ENCODE measurements at regions not wholly inside any gene's neighbourhood (a gene's known extent, or its start where the extent isn't known, plus 50 kb on each side); places are given as distances from the start of the nearest gene placed in this dataset.

DNA sequence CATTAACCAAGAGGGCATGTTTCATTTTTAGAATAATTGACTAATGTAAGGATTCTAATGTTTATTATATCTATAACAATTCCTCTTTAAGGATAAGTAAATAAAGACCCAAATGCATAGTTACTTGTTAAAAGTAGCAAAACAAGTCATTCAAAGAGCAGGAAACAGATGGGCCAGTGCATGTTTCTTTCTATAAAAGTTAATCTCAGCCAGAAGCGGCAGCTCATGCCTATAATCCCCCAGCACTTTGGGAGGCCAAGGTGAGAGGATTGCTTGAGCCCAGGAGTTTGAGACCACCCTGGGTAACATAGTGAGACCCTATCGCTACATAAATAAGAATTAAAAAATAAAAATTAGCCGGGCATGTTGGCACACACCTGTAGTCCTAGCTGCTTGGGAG lies 391.0 kb upstream of the RGS6 start:
- Histone ChIP-seq H3K9me3 (peaks cover 4% of the 10 kb centered on the region), H3K36me3 (no peaks in the 10 kb centered on the region), H3K4me1 (ENCODE audit: control insufficient read depth in 1 of 2, insufficient read depth in 1 of 2, low read depth in 1 of 2, low read length in 1 of 2) (peaks cover 6 to 7% of the 10 kb centered on the region in 2 experiments), H3K27me3 (no peaks in the 10 kb centered on the region), H3K27ac (peak overlapping the region; percentile 77), H3K4me3 (ENCODE audit: low read depth in 1 of 2, low read length in 1 of 2) (no peak overlapping the region)
- TF ChIP-seq, protein P1, sequence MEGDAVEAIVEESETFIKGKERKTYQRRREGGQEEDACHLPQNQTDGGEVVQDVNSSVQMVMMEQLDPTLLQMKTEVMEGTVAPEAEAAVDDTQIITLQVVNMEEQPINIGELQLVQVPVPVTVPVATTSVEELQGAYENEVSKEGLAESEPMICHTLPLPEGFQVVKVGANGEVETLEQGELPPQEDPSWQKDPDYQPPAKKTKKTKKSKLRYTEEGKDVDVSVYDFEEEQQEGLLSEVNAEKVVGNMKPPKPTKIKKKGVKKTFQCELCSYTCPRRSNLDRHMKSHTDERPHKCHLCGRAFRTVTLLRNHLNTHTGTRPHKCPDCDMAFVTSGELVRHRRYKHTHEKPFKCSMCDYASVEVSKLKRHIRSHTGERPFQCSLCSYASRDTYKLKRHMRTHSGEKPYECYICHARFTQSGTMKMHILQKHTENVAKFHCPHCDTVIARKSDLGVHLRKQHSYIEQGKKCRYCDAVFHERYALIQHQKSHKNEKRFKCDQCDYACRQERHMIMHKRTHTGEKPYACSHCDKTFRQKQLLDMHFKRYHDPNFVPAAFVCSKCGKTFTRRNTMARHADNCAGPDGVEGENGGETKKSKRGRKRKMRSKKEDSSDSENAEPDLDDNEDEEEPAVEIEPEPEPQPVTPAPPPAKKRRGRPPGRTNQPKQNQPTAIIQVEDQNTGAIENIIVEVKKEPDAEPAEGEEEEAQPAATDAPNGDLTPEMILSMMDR (IDR thresholded peaks at IDR 0.05): no peak

GRCh38 chr14:71541973-71542690 lies 390.1 kb upstream of the RGS6 start:
- H3K4me1 ChIP-seq (ENCODE audit: control insufficient read depth in 1 of 2, insufficient read depth in 1 of 2, low read depth in 1 of 2, low read length in 1 of 2): peaks cover 6 to 7% of the 10 kb centered on the region in 2 experiments
- H3K9me3 ChIP-seq: peaks cover 4% of the 10 kb centered on the region
- peak overlapping the region; percentile 77 for H3K27ac ChIP-seq
- no peaks in the 10 kb centered on the region for H3K36me3 ChIP-seq
- no peak overlapping the region for H3K4me3 ChIP-seq (ENCODE audit: low read depth in 1 of 2, low read length in 1 of 2)
- TF ChIP-seq, protein P1 (IDR thresholded peaks at IDR 0.05): no peak
- no peaks in the 10 kb centered on the region for H3K27me3 ChIP-seq

DNA sequence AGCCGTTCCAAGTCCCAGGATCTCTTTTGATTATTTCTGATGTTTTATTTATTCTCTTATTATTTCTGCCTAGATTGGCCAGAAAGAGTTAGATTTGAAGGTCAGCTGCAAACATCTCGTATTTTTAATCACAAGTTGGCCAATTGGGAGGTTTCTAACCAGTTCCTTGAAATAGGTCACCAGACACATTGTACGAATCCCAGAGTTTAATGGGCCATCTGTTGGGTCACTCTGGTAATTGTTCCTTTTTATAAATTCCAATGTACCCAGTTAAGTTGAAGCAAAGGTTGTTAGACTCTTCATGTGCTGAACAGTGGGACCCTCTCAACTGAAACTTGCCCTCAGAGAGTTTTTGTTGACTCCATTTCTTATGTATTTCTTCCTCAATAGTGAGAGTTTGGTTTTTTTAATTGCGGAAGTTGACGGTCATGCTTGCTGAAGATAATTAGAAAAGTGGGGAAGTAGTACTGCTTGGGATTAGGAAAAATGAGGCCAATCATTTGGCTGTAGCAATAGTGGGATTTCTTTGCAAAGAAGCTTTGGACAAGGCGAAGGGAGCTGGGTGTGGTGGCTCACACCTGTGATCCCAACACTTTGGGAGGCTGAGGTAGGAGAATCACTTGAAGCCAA lies 382.7 kb upstream of the RGS6 start:
- no peaks in the 10 kb centered on the region for H3K9me3 ChIP-seq
- H3K36me3 ChIP-seq: no peaks in the 10 kb centered on the region
- peaks cover 47 to 50% of the 10 kb centered on the region in 2 experiments for H3K4me1 ChIP-seq (ENCODE audit: control insufficient read depth in 1 of 2, insufficient read depth in 1 of 2, low read depth in 1 of 2, low read length in 1 of 2)
- no peaks in the 10 kb centered on the region for H3K27me3 ChIP-seq
- H3K27ac ChIP-seq: peak overlapping the region; percentile 65
- TF ChIP-seq, protein P1 (IDR thresholded peaks at IDR 0.05): no peak
- H3K4me3 ChIP-seq (ENCODE audit: low read depth in 1 of 2, low read length in 1 of 2): no peak overlapping the region

DNA sequence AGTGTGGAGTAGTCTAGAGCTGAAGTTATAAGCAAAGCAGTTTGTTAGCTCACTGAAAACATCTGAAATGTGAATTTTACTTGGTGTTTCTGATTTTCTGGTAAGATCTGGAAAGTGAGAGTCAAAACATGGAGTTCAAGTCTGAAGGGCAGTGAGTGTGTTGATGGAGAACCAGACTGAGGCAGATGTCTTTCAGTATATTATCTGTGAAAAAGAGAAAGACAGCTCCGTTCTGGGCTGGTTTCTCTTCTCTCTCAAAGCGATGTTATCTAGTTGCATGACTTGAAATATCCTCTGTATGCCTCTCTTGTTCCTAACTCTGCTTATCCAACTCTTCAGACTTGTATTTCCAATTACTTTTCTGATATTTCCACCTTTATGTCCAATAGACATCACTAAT lies 381.9 kb upstream of the RGS6 start:
- Histone ChIP-seq H3K9me3 (no peaks in the 10 kb centered on the region), H3K27me3 (no peaks in the 10 kb centered on the region), H3K27ac (peak overlapping the region; percentile 65), H3K4me1 (ENCODE audit: control insufficient read depth in 1 of 2, insufficient read depth in 1 of 2, low read depth in 1 of 2, low read length in 1 of 2) (peaks cover 55 to 59% of the 10 kb centered on the region in 2 experiments), H3K4me3 (ENCODE audit: low read depth in 1 of 2, low read length in 1 of 2) (no peak overlapping the region), H3K36me3 (no peaks in the 10 kb centered on the region)
- TF ChIP-seq, protein P1 (IDR thresholded peaks at IDR 0.05): no peak

GRCh38 chr14:71551291-71551950 lies 380.8 kb upstream of the RGS6 start:
- H3K27me3 ChIP-seq: no peaks in the 10 kb centered on the region
- no peaks in the 10 kb centered on the region for H3K36me3 ChIP-seq
- no peak overlapping the region for H3K4me3 ChIP-seq (ENCODE audit: low read depth in 1 of 2, low read length in 1 of 2)
- TF ChIP-seq, protein P1 (IDR thresholded peaks at IDR 0.05): no peak
- peak overlapping the region; percentile 65 for H3K27ac ChIP-seq
- no peaks in the 10 kb centered on the region for H3K9me3 ChIP-seq
- peaks cover 66 to 69% of the 10 kb centered on the region in 2 experiments for H3K4me1 ChIP-seq (ENCODE audit: control insufficient read depth in 1 of 2, insufficient read depth in 1 of 2, low read depth in 1 of 2, low read length in 1 of 2)
